RWPE2 (cell line): ENCODE measurements at regions not wholly inside any gene's neighbourhood (a gene's known extent, or its start where the extent isn't known, plus 50 kb on each side); places are given as distances from the start of the nearest gene placed in this dataset.

Experiments used
- ATAC-seq: fragments of 200-7000 bp; cut with Tn5 transposase; 3 replicates; pipeline ENCODE4 v1.9.1; 2021; ENCODE audit warnings: low read depth
- DNase-seq: peaks from one replicate; pipeline ENCODE4 v3.0.0-alpha.2; 2020; ENCODE audit warnings: low spot score
- H3K27ac ChIP-seq: fragments of 450-650 bp; 2 replicates; pipeline ENCODE4 v1.5.1; 2017; ENCODE audit warnings: mild to moderate bottlenecking; ENCODE audit not compliant: poor library complexity, severe bottlenecking
- H3K27me3 ChIP-seq: fragments of 250-450 bp; sonication (Bioruptor Pico); 2 replicates; pipeline ENCODE4 v1.5.1; 2021; ENCODE audit warnings: mild to moderate bottlenecking, moderate library complexity; ENCODE audit not compliant: insufficient read depth, poor library complexity, severe bottlenecking
- H3K36me3 ChIP-seq: fragments of 250-450 bp; sonication (Bioruptor Pico); 2 replicates; pipeline ENCODE4 v1.5.1; 2020; ENCODE audit warnings: low read depth, mild to moderate bottlenecking, moderate library complexity
- H3K4me1 ChIP-seq: fragments of 250-450 bp; sonication (Bioruptor Pico); 2 replicates; pipeline ENCODE4 v1.5.1; 2021; ENCODE audit warnings: mild to moderate bottlenecking, moderate library complexity; ENCODE audit not compliant: insufficient read depth, poor library complexity, severe bottlenecking
- H3K4me3 ChIP-seq: fragments of 250-450 bp; sonication (Bioruptor Pico); 2 replicates; pipeline ENCODE4 v1.5.1; 2021; ENCODE audit warnings: mild to moderate bottlenecking, moderate library complexity; ENCODE audit not compliant: severe bottlenecking
- H3K9me3 ChIP-seq: fragments of 250-450 bp; sonication (Bioruptor Pico); 2 replicates; pipeline ENCODE4 v1.5.1; 2021; ENCODE audit warnings: mild to moderate bottlenecking, moderate library complexity; ENCODE audit not compliant: severe bottlenecking
- CTCF ChIP-seq: fragments of 450-650 bp; IDR thresholded peaks from one replicate; pipeline ENCODE4 v1.5.1; 2017; ENCODE audit warnings: mild to moderate bottlenecking, moderate library complexity; ENCODE audit not compliant: poor library complexity, severe bottlenecking

- no peak for TF ChIP-seq CTCF
- DNase-seq, result no peak
Observed at GRCh38 chr13:106723036-106723435, 155.1 kb upstream of the ARGLU1 start.

GRCh38 chr13:106722620-106723019, 154.7 kb upstream of the ARGLU1 start:
- no peak overlapping the region for H3K27ac ChIP-seq
- H3K4me3 ChIP-seq, result no peak overlapping the region
- DNase-seq (no peak), ATAC-seq (no peak)
- TF ChIP-seq CTCF, result no peak
- H3K9me3 ChIP-seq, result no peaks in the 10 kb centered on the region
- H3K27me3 ChIP-seq, result peaks cover 6% of the 10 kb centered on the region
- H3K36me3 ChIP-seq, result no peaks in the 10 kb centered on the region
- H3K4me1 ChIP-seq, result no peaks in the 10 kb centered on the region

More at GRCh38 chr13:106723036-106723435, 155.1 kb upstream of the ARGLU1 start:
- ATAC-seq, result no peak
- no peak overlapping the region for H3K4me3 ChIP-seq
- no peaks in the 10 kb centered on the region for H3K9me3 ChIP-seq
- H3K27ac ChIP-seq, result no peak overlapping the region
- no peaks in the 10 kb centered on the region for H3K4me1 ChIP-seq
- H3K27me3 ChIP-seq, result peaks cover 6% of the 10 kb centered on the region
- no peaks in the 10 kb centered on the region for H3K36me3 ChIP-seq

GRCh38 chr13:106721599-106721998, 153.7 kb upstream of the ARGLU1 start:
- peaks cover 6% of the 10 kb centered on the region for H3K27me3 ChIP-seq
- H3K4me3 ChIP-seq, result no peak overlapping the region
- DNase-seq (no peak), ATAC-seq (no peak)
- no peaks in the 10 kb centered on the region for H3K4me1 ChIP-seq
- no peak overlapping the region for H3K27ac ChIP-seq
- H3K36me3 ChIP-seq, result no peaks in the 10 kb centered on the region
- no peaks in the 10 kb centered on the region for H3K9me3 ChIP-seq
- TF ChIP-seq CTCF, result no peak

- H3K9me3 ChIP-seq, result no peaks in the 10 kb centered on the region
- no peak for TF ChIP-seq CTCF
- DNase-seq (no peak), ATAC-seq (no peak)
- H3K27me3 ChIP-seq, result no peaks in the 10 kb centered on the region
- no peak overlapping the region for H3K27ac ChIP-seq
- no peak overlapping the region for H3K4me3 ChIP-seq
- H3K36me3 ChIP-seq, result no peaks in the 10 kb centered on the region
- no peaks in the 10 kb centered on the region for H3K4me1 ChIP-seq
Observed at GRCh38 chr13:106714271-106714982, 146.5 kb upstream of the ARGLU1 start.

- TF ChIP-seq CTCF, result no peak
- no peak overlapping the region for H3K27ac ChIP-seq
- H3K27me3 ChIP-seq, result peaks cover 6% of the 10 kb centered on the region
- DNase-seq (no peak), ATAC-seq (no peak)
- no peaks in the 10 kb centered on the region for H3K9me3 ChIP-seq
- no peaks in the 10 kb centered on the region for H3K4me1 ChIP-seq
- no peak overlapping the region for H3K4me3 ChIP-seq
- no peaks in the 10 kb centered on the region for H3K36me3 ChIP-seq
Observed at GRCh38 chr13:106712381-106712780, 144.4 kb upstream of the ARGLU1 start.
